Mucosa of descending colon (tissue), 3 donors: ENCODE measurements at regions not wholly inside any gene's neighbourhood (a gene's known extent, or its start where the extent isn't known, plus 50 kb on each side); places are given as distances from the start of the nearest gene placed in this dataset.
"Not testable (repeated sequence)": the region's sequence is repeated elsewhere in the genome, so short reads cannot be mapped to it uniquely, and the experiment has no call there.

Experiments
- ATAC-seq: fragments of 200-7000 bp; cut with Tn5 transposase; one replicate; pipeline ENCODE4 v1.9.1; 2020; ENCODE audit warnings: mild to moderate bottlenecking, moderate library complexity
- DNase-seq, 3 donors: peaks; one replicate each; pipeline ENCODE4 v3.0.0-alpha.2; 2020
- H3K36me3 ChIP-seq: fragments of 200-600 bp; one replicate; pipeline ENCODE4 v1.8.0; 2021; ENCODE audit warnings: low read depth, mild to moderate bottlenecking
- H3K4me1 ChIP-seq: fragments of 200-600 bp; one replicate; pipeline ENCODE4 v1.8.0; 2021; ENCODE audit warnings: low read depth, mild to moderate bottlenecking
- H3K4me3 ChIP-seq: fragments of 200-600 bp; one replicate; pipeline ENCODE4 v1.8.0; 2021; ENCODE audit warnings: mild to moderate bottlenecking
- H3K9me3 ChIP-seq: fragments of 200-600 bp; one replicate; pipeline ENCODE4 v1.8.0; 2021; ENCODE audit warnings: mild to moderate bottlenecking
- intact Hi-C, 2 donors: fragments of 100-400 bp; cut with DNase I in 1 of 2; cut with micrococcal nuclease in 1 of 2; formaldehyde crosslinking; loops; one replicate each; pipeline versions ENCODE4 v1.11.0 to v1.11.1; 2022; cut with DNase I, micrococcal nuclease
- TF ChIP-seq, protein P1 (sequence below): fragments of 200-600 bp; IDR thresholded peaks from one replicate; pipeline ENCODE4 v1.8.0; 2022; ENCODE audit warnings: antibody characterized with exemption, mild to moderate bottlenecking
- donor health status: DM: no; HTN: no; CAD: no; lungs with moderate emphysema.
- donor health status: DM: no; HTN: no; CAD: no.
- donor health status: DM: no; HTN: yes; CAD: no.

DNA sequence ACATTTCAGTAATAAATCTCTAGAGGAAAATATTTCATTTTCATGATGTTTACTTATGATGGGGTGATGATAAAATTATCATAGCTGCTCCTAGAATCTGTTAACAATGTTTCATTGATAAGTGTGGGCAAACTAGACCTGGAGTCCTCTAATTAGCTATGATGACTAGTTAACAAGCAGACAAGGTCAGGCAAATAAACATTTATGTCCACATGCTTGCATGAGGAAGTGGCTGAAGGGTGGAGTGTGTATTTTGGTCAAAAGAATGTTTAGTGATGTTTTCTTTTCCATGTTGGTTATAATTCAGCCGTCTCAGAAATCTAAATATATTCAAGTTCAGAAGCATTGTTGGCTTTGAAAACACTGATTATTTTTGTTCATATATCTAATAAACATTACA lies 99.9 kb upstream of the FN1 start:
- Histone ChIP-seq H3K36me3 (no peaks in the 10 kb centered on the region), H3K4me3 (no peak overlapping the region), H3K4me1 (peaks cover 8% of the 10 kb centered on the region), H3K9me3 (no peaks in the 10 kb centered on the region)
- DNase-seq (peak in 1 of 3 donors; percentile 8), ATAC-seq (peak; percentile 78)
- intact Hi-C loops, result no loop called here
- TF ChIP-seq, protein P1, sequence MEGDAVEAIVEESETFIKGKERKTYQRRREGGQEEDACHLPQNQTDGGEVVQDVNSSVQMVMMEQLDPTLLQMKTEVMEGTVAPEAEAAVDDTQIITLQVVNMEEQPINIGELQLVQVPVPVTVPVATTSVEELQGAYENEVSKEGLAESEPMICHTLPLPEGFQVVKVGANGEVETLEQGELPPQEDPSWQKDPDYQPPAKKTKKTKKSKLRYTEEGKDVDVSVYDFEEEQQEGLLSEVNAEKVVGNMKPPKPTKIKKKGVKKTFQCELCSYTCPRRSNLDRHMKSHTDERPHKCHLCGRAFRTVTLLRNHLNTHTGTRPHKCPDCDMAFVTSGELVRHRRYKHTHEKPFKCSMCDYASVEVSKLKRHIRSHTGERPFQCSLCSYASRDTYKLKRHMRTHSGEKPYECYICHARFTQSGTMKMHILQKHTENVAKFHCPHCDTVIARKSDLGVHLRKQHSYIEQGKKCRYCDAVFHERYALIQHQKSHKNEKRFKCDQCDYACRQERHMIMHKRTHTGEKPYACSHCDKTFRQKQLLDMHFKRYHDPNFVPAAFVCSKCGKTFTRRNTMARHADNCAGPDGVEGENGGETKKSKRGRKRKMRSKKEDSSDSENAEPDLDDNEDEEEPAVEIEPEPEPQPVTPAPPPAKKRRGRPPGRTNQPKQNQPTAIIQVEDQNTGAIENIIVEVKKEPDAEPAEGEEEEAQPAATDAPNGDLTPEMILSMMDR, result no peak

DNA sequence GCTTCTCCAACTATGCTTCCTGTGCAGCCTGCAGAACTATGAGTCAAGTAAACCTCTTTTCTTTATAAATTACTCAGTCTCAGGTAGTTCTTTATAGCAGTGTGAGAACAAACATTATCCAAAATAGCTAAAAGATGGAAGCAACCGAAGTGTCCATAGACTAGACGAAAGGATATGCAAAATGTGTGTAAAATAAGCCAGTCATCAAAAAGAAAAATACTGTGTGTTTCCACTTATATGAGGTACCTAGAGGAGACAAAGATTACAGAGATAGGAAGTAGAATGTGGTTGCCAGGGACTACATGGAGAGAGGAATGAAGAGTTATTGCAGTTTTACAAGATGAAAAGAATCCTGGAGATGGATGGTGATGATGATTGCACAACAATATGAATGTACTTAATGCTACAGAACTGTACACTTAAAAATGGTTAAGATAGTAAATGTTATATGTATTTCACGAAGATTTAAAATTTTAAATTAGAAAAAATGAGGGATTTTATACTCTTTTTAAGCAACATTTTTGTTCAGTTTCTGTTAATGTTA lies 99.3 kb upstream of the FN1 start:
- Histone ChIP-seq H3K9me3 (no peaks in the 10 kb centered on the region), H3K4me1 (peaks cover 8% of the 10 kb centered on the region), H3K4me3 (no peak overlapping the region), H3K36me3 (no peaks in the 10 kb centered on the region)
- intact Hi-C loops, result no loop called here
- no peak for ATAC-seq
- TF ChIP-seq, protein P1, result no peak
- no peak for DNase-seq

DNA sequence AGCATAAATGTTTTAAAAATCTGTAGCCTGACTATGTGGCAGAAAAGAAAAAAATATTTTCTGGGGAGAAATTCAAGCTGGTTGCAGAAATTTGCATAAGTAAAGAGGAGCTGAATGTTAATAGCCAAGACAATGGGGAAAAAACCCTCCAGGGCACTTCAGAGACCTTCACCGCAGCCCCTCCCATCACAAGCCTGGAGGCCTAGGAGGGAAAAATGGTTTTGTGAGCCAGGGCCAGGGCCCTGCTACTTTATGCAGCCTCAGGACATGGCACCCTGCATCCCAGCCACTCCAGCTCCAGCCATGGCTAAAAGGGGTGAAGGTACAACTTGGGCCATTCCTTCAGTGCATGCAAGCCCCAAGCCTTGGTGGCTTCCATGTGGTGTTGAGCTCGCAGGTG lies 97.8 kb upstream of the FN1 start:
- H3K4me1 ChIP-seq, DNase-seq, H3K4me3 ChIP-seq, H3K9me3 ChIP-seq, ATAC-seq, H3K36me3 ChIP-seq, intact Hi-C loops: not testable (repeated sequence)

DNA sequence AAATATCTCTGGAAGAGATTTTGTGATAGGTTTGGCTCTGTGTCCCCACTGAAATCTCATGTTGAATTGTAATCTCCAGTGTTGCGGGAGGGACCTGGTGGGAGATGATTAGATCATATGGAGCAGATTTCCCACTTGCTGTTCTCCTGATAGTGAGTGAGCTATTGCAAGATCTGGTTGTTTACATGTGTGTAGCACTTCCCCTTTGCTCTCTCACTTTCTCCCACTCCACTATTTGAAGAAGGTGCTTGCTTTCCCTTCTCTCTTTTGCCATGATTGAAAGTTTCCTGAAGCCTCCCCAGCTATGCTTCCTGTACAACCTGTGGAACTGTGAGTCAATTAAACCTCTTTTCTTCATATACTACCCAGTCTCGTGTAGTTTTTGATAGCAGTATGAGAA lies 97.0 kb upstream of the FN1 start:
- intact Hi-C loops, result no loop called here
- DNase-seq (no peak), ATAC-seq (no peak)
- Histone ChIP-seq H3K36me3 (no peaks in the 10 kb centered on the region), H3K9me3 (peaks cover 5% of the 10 kb centered on the region), H3K4me1 (peaks cover 8% of the 10 kb centered on the region), H3K4me3 (no peak overlapping the region)
- TF ChIP-seq, protein P1, result no peak

DNA sequence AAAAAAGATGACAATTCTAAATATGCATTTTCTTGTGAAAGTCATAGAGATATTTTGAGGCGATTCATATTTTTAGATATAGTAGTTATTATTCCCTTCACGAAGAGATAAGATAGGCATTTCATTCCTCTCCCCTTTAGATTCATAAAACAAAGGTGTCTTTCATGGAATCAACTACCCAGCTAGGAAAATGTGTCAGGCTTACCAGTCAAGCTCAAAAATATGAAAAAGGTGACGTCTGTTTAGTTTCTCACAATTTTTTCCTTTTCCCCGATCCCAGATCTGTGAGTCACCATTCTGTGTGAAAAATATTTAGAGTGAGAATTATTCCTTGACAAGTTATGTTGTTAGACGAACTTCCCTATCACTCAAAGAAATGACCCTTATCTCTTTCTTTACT lies 95.4 kb upstream of the FN1 start:
- ATAC-seq (no peak), DNase-seq (no peak)
- intact Hi-C loops, result no loop called here
- Histone ChIP-seq H3K9me3 (peaks cover 5% of the 10 kb centered on the region), H3K36me3 (no peaks in the 10 kb centered on the region), H3K4me1 (peaks cover 6% of the 10 kb centered on the region), H3K4me3 (no peak overlapping the region)
- TF ChIP-seq, protein P1, result no peak

DNA sequence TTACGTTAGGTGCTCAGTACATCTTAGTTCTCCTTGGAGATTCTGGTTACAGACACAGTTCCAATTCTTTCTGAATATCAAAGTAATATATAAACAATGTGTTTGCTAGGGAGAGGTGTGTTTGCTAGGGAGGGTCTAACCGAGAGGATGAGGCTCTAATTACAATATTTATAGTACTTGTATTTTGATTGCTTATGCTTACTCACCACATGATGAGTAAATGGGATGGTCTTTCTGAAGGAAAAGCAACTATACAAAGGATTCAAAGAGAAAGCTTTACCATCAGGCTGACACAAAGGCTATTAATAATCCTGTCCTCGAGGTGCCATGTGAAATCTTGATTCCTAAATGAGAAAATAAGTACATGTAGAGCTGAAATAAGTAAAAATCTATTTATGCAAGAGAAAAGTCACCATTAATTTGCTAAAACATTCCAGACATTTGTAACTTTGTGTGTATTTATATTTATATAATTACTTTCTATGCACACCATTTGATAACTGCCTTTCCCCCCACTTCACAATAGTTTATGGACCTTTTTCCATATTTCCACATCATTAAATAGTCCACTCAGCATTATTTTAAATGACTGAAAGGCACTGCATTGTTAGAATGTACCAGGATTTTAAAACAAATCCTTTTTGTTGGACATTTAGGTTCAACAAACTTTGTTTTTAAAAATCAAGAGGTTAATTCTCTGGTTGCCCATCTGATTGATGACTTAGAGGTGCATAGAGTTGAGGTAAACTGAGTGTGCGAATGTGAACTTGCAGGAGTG lies 94.5 kb upstream of the FN1 start:
- H3K9me3 ChIP-seq, result peaks cover 5% of the 10 kb centered on the region
- H3K4me3 ChIP-seq, result no peak overlapping the region
- TF ChIP-seq, protein P1, result no peak
- H3K36me3 ChIP-seq, result no peaks in the 10 kb centered on the region
- no peak for DNase-seq
- H3K4me1 ChIP-seq, result no peaks in the 10 kb centered on the region
- ATAC-seq, result peak; percentile 14
- intact Hi-C loops, result no loop called here
